Right atrium auricular region (tissue), 2 donors: ENCODE measurements at regions not wholly inside any gene's neighbourhood (a gene's known extent, or its start where the extent isn't known, plus 50 kb on each side); places are given as distances from the start of the nearest gene placed in this dataset.
A peak's percentile ranks its signal among the peaks of the same experiment; 100 is the strongest.

Experiments used
- DNase-seq: peaks from one replicate; pipeline ENCODE4 v3.0.0-alpha.2; 2019; ENCODE audit warnings: low spot score
- H3K27ac ChIP-seq, 2 donors: fragments of 200-600 bp; sonication (generic); 1 replicate in 1 of 2; 2 replicates in 1 of 2; pipeline ENCODE4 v1.5.1; 2016 to 2019
- H3K27me3 ChIP-seq, 2 donors: fragments of 200-600 bp; sonication (generic); one replicate each; pipeline versions ENCODE4 v1.5.1 to v1.6.0; 2017 to 2019
- H3K36me3 ChIP-seq: fragments of 200-600 bp; sonication (generic); one replicate; pipeline ENCODE4 v1.5.1; 2016
- H3K4me1 ChIP-seq, 2 donors: fragments of 200-600 bp; sonication (generic); one replicate each; pipeline versions ENCODE4 v1.5.1 to v1.6.0; 2017 to 2019
- H3K4me3 ChIP-seq, 2 donors: fragments of 200-600 bp; sonication (generic); 1 replicate in 1 of 2; 2 replicates in 1 of 2; pipeline ENCODE4 v1.5.1; 2017 to 2019; ENCODE audit warnings: mild to moderate bottlenecking in 1 of 2, moderate library complexity in 1 of 2
- H3K9me3 ChIP-seq, 2 donors: fragments of 200-600 bp; sonication (generic); one replicate each; pipeline ENCODE4 v1.5.1; 2019
- TF ChIP-seq, protein P1 (sequence below), 2 donors: fragments of 200-600 bp; sonication (generic); IDR thresholded peaks; one replicate each; pipeline ENCODE4 v1.5.1; 2019; ENCODE audit warnings: antibody characterized with exemption in 2 of 2

GRCh38 chr2:120580709-120581108 is 155.0 kb upstream of the GLI2 start:
- H3K4me3 ChIP-seq: no peak overlapping the region
- TF ChIP-seq, protein P1, sequence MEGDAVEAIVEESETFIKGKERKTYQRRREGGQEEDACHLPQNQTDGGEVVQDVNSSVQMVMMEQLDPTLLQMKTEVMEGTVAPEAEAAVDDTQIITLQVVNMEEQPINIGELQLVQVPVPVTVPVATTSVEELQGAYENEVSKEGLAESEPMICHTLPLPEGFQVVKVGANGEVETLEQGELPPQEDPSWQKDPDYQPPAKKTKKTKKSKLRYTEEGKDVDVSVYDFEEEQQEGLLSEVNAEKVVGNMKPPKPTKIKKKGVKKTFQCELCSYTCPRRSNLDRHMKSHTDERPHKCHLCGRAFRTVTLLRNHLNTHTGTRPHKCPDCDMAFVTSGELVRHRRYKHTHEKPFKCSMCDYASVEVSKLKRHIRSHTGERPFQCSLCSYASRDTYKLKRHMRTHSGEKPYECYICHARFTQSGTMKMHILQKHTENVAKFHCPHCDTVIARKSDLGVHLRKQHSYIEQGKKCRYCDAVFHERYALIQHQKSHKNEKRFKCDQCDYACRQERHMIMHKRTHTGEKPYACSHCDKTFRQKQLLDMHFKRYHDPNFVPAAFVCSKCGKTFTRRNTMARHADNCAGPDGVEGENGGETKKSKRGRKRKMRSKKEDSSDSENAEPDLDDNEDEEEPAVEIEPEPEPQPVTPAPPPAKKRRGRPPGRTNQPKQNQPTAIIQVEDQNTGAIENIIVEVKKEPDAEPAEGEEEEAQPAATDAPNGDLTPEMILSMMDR (IDR thresholded peaks at IDR 0.05): no peak
- H3K27me3 ChIP-seq: no peaks in the 10 kb centered on the region
- no peaks in the 10 kb centered on the region for H3K36me3 ChIP-seq
- DNase-seq: no peak
- H3K9me3 ChIP-seq: no peaks in the 10 kb centered on the region
- no peak overlapping the region for H3K27ac ChIP-seq
- H3K4me1 ChIP-seq: peaks cover 0 to 12% of the 10 kb centered on the region in 2 donors

- no peaks in the 10 kb centered on the region for H3K36me3 ChIP-seq
- H3K27ac ChIP-seq: no peak overlapping the region
- no peak overlapping the region for H3K4me3 ChIP-seq
- DNase-seq: no peak
- no peaks in the 10 kb centered on the region for H3K9me3 ChIP-seq
- TF ChIP-seq, protein P1 (IDR thresholded peaks at IDR 0.05): no peak
- no peaks in the 10 kb centered on the region for H3K4me1 ChIP-seq
- no peaks in the 10 kb centered on the region for H3K27me3 ChIP-seq
These were observed 152.5 kb upstream of the GLI2 start for GRCh38 chr2:120583121-120583520.

DNA sequence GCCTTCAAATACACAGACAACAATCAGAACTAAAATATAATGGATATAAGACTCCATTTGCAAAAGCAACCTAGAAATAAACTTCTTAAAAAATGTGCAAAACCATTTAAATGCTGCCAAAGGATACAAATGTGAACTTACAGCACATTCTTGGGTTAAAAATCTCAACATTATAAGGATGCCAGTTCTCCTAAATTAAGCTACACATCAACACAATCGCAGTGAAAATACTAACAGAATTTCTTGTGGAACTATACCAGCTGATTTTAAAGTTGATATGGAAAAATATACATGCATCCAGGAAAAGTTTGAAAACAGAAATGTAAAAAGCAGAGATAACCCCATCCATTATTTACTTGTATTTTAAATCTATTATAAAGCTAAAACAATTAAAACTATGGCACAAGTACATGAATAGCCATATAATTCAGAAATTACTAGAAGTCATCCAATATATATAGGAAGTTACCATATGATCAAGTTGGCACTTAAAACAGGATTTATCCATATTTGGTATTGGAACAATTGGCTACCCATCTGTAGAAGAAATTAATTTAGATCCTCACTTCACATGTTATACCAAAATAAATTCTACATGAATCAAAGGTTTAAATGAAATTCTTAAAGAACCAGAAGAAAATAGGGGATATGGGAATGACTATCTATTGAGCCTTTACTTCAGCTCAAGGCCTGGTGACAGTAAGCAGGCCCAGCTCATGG is 151.7 kb upstream of the GLI2 start:
- H3K36me3 ChIP-seq: no peaks in the 10 kb centered on the region
- H3K4me1 ChIP-seq: no peaks in the 10 kb centered on the region
- no peak overlapping the region for H3K27ac ChIP-seq
- no peaks in the 10 kb centered on the region for H3K27me3 ChIP-seq
- TF ChIP-seq, protein P1 (IDR thresholded peaks at IDR 0.05): no peak
- H3K9me3 ChIP-seq: no peaks in the 10 kb centered on the region
- no peak overlapping the region for H3K4me3 ChIP-seq
- DNase-seq: no peak

DNA sequence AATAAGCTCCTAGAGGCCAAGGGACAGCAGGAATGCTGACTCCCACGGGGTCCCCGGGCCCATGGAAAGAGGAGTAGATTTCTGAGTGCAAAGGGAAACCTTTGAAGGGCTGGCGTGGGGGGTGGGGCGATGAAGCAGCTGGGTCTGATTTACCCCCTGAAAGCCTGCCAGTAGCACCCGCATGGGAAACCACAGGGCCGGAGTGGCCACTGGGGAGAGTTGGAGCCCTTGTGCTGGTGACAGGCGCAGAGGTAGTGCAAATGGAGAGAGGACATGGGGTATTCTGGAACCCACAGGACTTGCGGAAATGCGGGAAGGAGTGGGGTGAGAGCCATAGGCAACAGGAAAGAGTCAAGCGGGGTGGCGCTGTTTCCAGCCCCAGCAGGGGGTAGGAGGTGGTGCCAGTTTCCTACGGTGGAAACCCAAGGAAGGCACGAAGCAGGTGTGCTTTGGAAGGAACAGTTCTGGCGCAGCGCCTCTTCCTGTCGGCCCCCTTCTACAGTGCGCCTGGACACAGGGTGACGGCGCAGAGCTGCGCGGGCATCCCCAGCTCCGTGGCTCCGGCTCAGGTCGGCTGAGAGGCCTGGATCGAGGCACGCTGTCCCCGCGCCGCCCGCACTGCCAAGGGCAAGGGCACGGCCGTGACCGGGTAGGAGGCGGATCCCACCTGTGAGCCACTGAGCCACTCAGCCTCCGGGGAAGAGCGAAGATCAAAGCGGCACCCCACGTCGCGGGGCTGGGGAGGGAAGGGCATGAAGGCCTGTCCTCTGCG is 149.0 kb upstream of the GLI2 start:
- no peaks in the 10 kb centered on the region for H3K4me1 ChIP-seq
- H3K27me3 ChIP-seq: no peaks in the 10 kb centered on the region
- H3K9me3 ChIP-seq: no peaks in the 10 kb centered on the region
- no peaks in the 10 kb centered on the region for H3K36me3 ChIP-seq
- no peak overlapping the region for H3K27ac ChIP-seq
- H3K4me3 ChIP-seq: peak overlapping the region in 1 of 2 donors; percentile 32
- no peak for DNase-seq
- TF ChIP-seq, protein P1 (IDR thresholded peaks at IDR 0.05): no peak

- TF ChIP-seq, protein P1 (IDR thresholded peaks at IDR 0.05): peak in 1 of 2 donors; percentile 13
- no peak for DNase-seq
- peak overlapping the region in 1 of 2 donors; percentile 32 for H3K4me3 ChIP-seq
- no peaks in the 10 kb centered on the region for H3K4me1 ChIP-seq
- no peak overlapping the region for H3K27ac ChIP-seq
- H3K36me3 ChIP-seq: no peaks in the 10 kb centered on the region
- H3K9me3 ChIP-seq: no peaks in the 10 kb centered on the region
- no peaks in the 10 kb centered on the region for H3K27me3 ChIP-seq
These were observed 148.2 kb upstream of the GLI2 start for GRCh38 chr2:120587279-120587996.
